Neural cell (in vitro differentiated cells): ENCODE measurements at regions not wholly inside any gene's neighbourhood (a gene's known extent, or its start where the extent isn't known, plus 50 kb on each side); places are given as distances from the start of the nearest gene placed in this dataset.

Source experiments
- H2AFZ ChIP-seq: fragments of 200-600, 300-800 bp; sonication (generic), shearing (Covaris generic); 2 replicates; pipeline ENCODE4 v1.6.0; 2014; ENCODE audit warnings: low read depth, mild to moderate bottlenecking, antibody characterized with exemption, low read length, moderate library complexity
- H3F3A ChIP-seq: fragments of 200-600 bp; shearing (Covaris generic); 2 replicates; pipeline ENCODE4 v1.6.1; 2016; ENCODE audit warnings: mild to moderate bottlenecking, moderate library complexity, mixed read lengths, antibody characterized with exemption, low read length; ENCODE audit not compliant: insufficient read depth, poor library complexity, severe bottlenecking
- H3K27ac ChIP-seq: fragments of 200-600, 300-800 bp; sonication (generic), shearing (Covaris generic); 2 replicates; pipeline ENCODE4 v1.5.1; 2014; ENCODE audit warnings: mild to moderate bottlenecking, low read length, moderate library complexity
- H3K27me3 ChIP-seq: fragments of 300-800, 200-600 bp; sonication (generic), shearing (Covaris generic); 2 replicates; pipeline ENCODE4 v1.6.0; 2014; ENCODE audit warnings: mild to moderate bottlenecking, low read depth, low read length, moderate library complexity; ENCODE audit not compliant: insufficient read depth
- H3K36me3 ChIP-seq: fragments of 300-800, 200-600 bp; sonication (generic), shearing (Covaris generic); 2 replicates; pipeline ENCODE4 v1.5.1; 2014; ENCODE audit warnings: mild to moderate bottlenecking, antibody characterized with exemption, low read length, moderate library complexity; ENCODE audit not compliant: insufficient read depth
- H3K4me2 ChIP-seq: fragments of 300-800, 200-600 bp; sonication (generic), shearing (Covaris generic); 2 replicates; pipeline ENCODE4 v1.6.0; 2014; ENCODE audit warnings: mild to moderate bottlenecking, low read length
- H3K4me3 ChIP-seq: fragments of 300-800, 200-600 bp; sonication (generic), shearing (Covaris generic); 2 replicates; pipeline ENCODE4 v1.5.1; 2014; ENCODE audit warnings: mild to moderate bottlenecking, low read length, moderate library complexity
- H3K79me2 ChIP-seq: fragments of 200-600 bp; shearing (Covaris generic); replicated peaks from 2 replicates; pipeline ENCODE4 v1.6.0; 2014; ENCODE audit warnings: mild to moderate bottlenecking, low read length, moderate library complexity; ENCODE audit not compliant: insufficient read depth
- H3K9ac ChIP-seq: fragments of 300-800, 200-600 bp; sonication (generic), shearing (Covaris generic); 2 replicates; pipeline ENCODE4 v1.6.1; 2016; ENCODE audit warnings: mild to moderate bottlenecking, low read length, mixed read lengths
- H3K9me2 ChIP-seq: fragments of 200-600 bp; shearing (Covaris generic); 2 replicates; pipeline ENCODE4 v1.6.1; 2016; ENCODE audit warnings: mild to moderate bottlenecking, low read length, mixed read lengths; ENCODE audit not compliant: insufficient read depth
- H3K9me3 ChIP-seq: fragments of 200-600, 300-800 bp; sonication (generic), shearing (Covaris generic); 2 replicates; pipeline ENCODE4 v1.6.1; 2016; ENCODE audit warnings: mild to moderate bottlenecking, mixed run types, low read length, moderate library complexity, mixed read lengths
- H4K20me1 ChIP-seq: fragments of 200-600 bp; shearing (Covaris generic); 2 replicates; pipeline ENCODE4 v1.6.1; 2016; ENCODE audit warnings: mild to moderate bottlenecking, mixed run types; ENCODE audit not compliant: insufficient read depth
- CTCF ChIP-seq: fragments of 450-650 bp; IDR thresholded peaks from 2 replicates; pipeline ENCODE4 v1.5.1; 2014; ENCODE audit warnings: antibody characterized with exemption, mild to moderate bottlenecking, moderate library complexity; ENCODE audit not compliant: poor library complexity, severe bottlenecking
- EP300 ChIP-seq: fragments of 450-650 bp; conservative IDR thresholded peaks from 2 replicates; pipeline ENCODE4 v1.6.1; 2014; ENCODE audit warnings: antibody characterized with exemption, mild to moderate bottlenecking, moderate library complexity; ENCODE audit not compliant: poor library complexity, severe bottlenecking
- EZH2 ChIP-seq: fragments of 200-600, 300-800 bp; shearing (Covaris generic), sonication (generic); IDR thresholded peaks from 2 replicates; pipeline ENCODE4 v1.6.1; 2014; ENCODE audit warnings: antibody characterized with exemption, low read length, borderline replicate concordance, mild to moderate bottlenecking; ENCODE audit not compliant: insufficient read depth, poor library complexity, severe bottlenecking
- MXI1 ChIP-seq: fragments of 450-650 bp; conservative IDR thresholded peaks from 2 replicates; pipeline ENCODE4 v1.6.1; 2014; ENCODE audit warnings: antibody characterized with exemption, mild to moderate bottlenecking; ENCODE audit not compliant: poor library complexity, severe bottlenecking
- POLR2AphosphoS5 ChIP-seq: IDR thresholded peaks from 2 replicates; pipeline ENCODE4 v1.6.1; 2012
- RAD21 ChIP-seq: fragments of 450-650 bp; conservative IDR thresholded peaks from 2 replicates; pipeline ENCODE4 v1.6.1; 2014; ENCODE audit warnings: antibody characterized with exemption, mild to moderate bottlenecking, moderate library complexity
- REST ChIP-seq: IDR thresholded peaks from 2 replicates; pipeline ENCODE4 v1.6.1; 2012; ENCODE audit warnings: borderline replicate concordance
- SMC3 ChIP-seq: fragments of 450-650 bp; conservative IDR thresholded peaks from 2 replicates; pipeline ENCODE4 v1.6.1; 2014; ENCODE audit warnings: antibody characterized with exemption, mild to moderate bottlenecking, moderate library complexity; ENCODE audit not compliant: poor library complexity
- TAF1 ChIP-seq: IDR thresholded peaks from 2 replicates; pipeline ENCODE4 v1.6.1; 2012; ENCODE audit warnings: low read depth

GRCh38 chr4:19386786-19387185, 864.9 kb upstream of the SLIT2 start:
- TF ChIP-seq CTCF: no peak
- H3K27ac ChIP-seq: no peak overlapping the region
- no peaks in the 10 kb centered on the region for H3K36me3 ChIP-seq

GRCh38 chr4:19382993-19383756, 868.5 kb upstream of the SLIT2 start:
- Histone ChIP-seq H3F3A (no peaks in the 10 kb centered on the region), H3K4me3 (no peak overlapping the region), H2AFZ (no peak overlapping the region), H3K36me3 (no peaks in the 10 kb centered on the region), H3K27ac (no peak overlapping the region), H3K4me2 (no peak overlapping the region), H4K20me1 (no peaks in the 10 kb centered on the region), H3K9me3 (no peaks in the 10 kb centered on the region), H3K9ac (no peak overlapping the region), H3K79me2 (no peaks in the 10 kb centered on the region), H3K9me2 (no peaks in the 10 kb centered on the region), H3K27me3 (no peaks in the 10 kb centered on the region)
- TF ChIP-seq TAF1: no peak
- TF ChIP-seq EP300: peak; percentile 10
- peak; percentile 44 for TF ChIP-seq POLR2AphosphoS5
- no peak for TF ChIP-seq CTCF

More at GRCh38 chr4:19386786-19387185, 864.9 kb upstream of the SLIT2 start:
- Histone ChIP-seq H2AFZ (no peak overlapping the region), H3K9me3 (no peaks in the 10 kb centered on the region), H4K20me1 (no peaks in the 10 kb centered on the region), H3F3A (no peaks in the 10 kb centered on the region), H3K4me3 (no peak overlapping the region), H3K27me3 (no peaks in the 10 kb centered on the region), H3K79me2 (no peaks in the 10 kb centered on the region), H3K9me2 (no peaks in the 10 kb centered on the region), H3K9ac (no peak overlapping the region), H3K4me2 (no peak overlapping the region)

GRCh38 chr4:19381068-19381467, 870.6 kb upstream of the SLIT2 start:
- no peak for TF ChIP-seq EZH2
- TF ChIP-seq POLR2AphosphoS5: no peak
- no peak for TF ChIP-seq TAF1
- no peak for TF ChIP-seq MXI1
- no peak for TF ChIP-seq REST
- TF ChIP-seq CTCF: no peak
- no peak for TF ChIP-seq SMC3
- no peak for TF ChIP-seq EP300
- TF ChIP-seq RAD21: no peak
- H3K4me2 ChIP-seq: no peak overlapping the region

More at GRCh38 chr4:19381068-19381467, 870.6 kb upstream of the SLIT2 start:
- H3K4me3 ChIP-seq: no peak overlapping the region
- no peaks in the 10 kb centered on the region for H3K27me3 ChIP-seq
- H3F3A ChIP-seq: no peaks in the 10 kb centered on the region
- no peaks in the 10 kb centered on the region for H3K36me3 ChIP-seq
- no peaks in the 10 kb centered on the region for H3K9me3 ChIP-seq
- no peaks in the 10 kb centered on the region for H3K9me2 ChIP-seq
- no peak overlapping the region for H2AFZ ChIP-seq
- no peak overlapping the region for H3K27ac ChIP-seq
- no peaks in the 10 kb centered on the region for H3K79me2 ChIP-seq
- H3K9ac ChIP-seq: no peak overlapping the region
- H4K20me1 ChIP-seq: no peaks in the 10 kb centered on the region
